Effector CD4-positive, alpha-beta T cell (primary cell): ENCODE measurements at regions not wholly inside any gene's neighbourhood (a gene's known extent, or its start where the extent isn't known, plus 50 kb on each side); places are given as distances from the start of the nearest gene placed in this dataset.
"Not testable (repeated sequence)": the region's sequence is repeated elsewhere in the genome, so short reads cannot be mapped to it uniquely, and the experiment has no call there.

Experiments
- DNase-seq: peaks from one replicate; pipeline ENCODE4 v3.0.0-alpha.2; 2020

DNA sequence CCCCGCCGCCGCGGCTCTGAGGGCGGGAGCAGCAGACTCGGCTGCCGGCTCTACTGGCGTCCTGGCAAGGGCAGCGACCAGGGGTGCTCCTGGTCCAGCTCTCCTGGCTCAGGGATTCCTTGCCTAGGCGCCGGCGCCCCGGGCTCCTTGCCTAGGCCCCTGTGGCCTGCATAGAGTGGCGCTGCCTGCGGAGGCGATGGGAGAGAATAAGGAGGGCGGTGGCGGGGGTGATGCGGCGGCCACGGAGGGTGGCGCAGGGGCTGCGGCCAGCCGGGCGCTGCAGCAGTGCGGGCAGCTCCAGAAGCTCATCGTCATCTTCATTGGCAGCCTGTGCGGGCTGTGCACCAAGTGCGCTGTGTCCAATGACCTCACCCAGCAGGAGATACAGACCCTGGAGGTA is 136.6 kb upstream of the TP53TG3D start:
- not testable (repeated sequence) for DNase-seq

- not testable (repeated sequence) for DNase-seq
Observed at GRCh38 chr16:32120372-32120771, 132.7 kb upstream of the TP53TG3D start.

GRCh38 chr16:32120779-32121178 is 132.3 kb upstream of the TP53TG3D start:
- not testable (repeated sequence) for DNase-seq

DNA sequence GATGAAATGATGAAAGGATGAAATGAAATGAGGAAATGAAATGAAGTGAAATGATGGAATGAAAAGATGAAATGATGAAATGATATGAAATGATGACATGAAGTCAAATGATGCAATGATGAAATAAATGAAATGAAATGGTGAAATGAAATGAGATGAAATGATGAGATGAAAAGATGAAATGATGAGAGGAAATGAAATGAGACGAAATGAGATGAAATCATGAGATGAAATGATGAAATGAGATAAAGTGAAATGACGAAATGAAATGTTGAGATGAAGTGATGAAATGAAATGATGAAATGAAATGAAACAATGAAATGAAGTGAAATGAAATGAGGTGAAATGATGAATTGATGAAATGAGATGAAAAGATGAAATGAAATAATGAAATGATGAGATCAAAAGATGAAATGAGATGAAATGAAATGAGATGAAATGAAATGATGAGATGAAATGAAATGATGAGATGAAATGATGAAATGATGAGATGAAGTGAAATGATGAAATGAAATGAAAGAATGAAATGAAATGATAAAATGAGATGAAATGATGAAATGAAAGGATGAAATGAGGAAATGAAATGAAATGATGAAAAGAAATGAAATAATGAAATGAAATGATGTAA is 131.7 kb upstream of the TP53TG3D start:
- not testable (repeated sequence) for DNase-seq

GRCh38 chr16:32152434-32152833 is 100.7 kb upstream of the TP53TG3D start:
- not testable (repeated sequence) for DNase-seq

DNA sequence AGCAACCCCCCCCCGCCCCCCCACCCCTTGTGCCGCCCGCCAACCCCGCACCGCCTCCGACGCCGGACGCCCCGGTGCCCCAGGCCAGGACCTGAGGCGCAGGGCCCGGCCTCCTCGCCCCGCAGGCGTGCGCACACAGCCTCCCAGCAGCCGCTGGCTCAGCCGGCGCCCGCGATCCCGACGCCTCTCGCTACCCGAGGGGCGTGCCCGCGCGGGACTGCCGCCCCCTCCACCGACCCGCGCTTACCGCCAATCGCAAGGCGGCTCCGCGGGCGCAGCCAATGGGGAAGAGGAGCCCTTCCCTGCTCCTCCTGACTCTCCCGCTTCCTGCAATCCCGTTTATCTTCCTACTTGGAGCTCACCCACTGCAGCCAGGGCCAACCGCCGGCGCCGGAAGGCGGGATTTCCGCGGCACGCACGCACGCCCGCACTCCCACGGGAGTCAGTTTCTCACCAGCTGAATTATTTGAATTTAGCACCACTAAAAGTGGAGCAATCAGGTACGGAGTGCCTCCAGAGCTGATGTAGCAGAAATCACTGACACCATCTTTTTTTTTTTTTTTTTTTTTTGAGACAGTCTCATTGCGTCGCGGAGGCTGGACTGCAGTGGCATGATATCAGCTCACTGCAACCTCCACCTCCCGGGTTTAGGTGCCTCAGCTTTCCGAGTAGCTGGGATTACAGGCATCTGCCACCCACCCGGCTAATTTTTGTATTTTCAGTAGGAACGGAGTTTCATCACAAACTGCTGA is 65.0 kb upstream of the TP53TG3D start:
- DNase-seq = not testable (repeated sequence)

DNA sequence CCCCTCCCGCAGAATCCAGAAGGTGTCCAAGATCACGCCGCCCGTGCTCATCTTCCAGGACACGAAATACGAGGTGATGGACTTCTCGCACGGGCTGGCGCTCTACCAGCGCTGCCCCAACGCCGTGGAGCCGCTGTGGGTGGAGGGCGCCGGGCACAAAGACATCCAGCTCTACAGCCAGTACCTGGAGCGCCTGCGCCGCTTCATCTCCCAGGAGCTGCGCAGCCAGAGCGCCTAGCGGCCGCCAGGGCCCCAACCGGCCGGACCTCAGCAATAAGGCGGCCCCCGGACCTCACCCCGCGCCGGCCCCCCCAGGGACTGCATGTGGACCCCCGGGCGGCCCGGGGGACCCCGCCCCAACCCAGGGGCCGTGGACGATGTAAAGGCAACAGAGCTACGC is 50.5 kb upstream of the TP53TG3D start:
- DNase-seq = not testable (repeated sequence)
